ENCODE measurements at regions not wholly inside any gene's neighbourhood (a gene's known extent, or its start where the extent isn't known, plus 50 kb on each side); places are given as distances from the start of the nearest gene placed in this dataset.

- no peak for TF ChIP-seq CTCF (conservative IDR thresholded peaks at IDR 0.05; ENCODE audit: low read depth, low read length)
- no peak for TF ChIP-seq EZH2 (IDR thresholded peaks at IDR 0.05; ENCODE audit: borderline replicate concordance, low read depth, low read length, poor library complexity, severe bottlenecking)
Observed at GRCh38 chr13:107238262-107238981, 670.5 kb upstream of the ARGLU1 start.

Data from A673 (cell line).